Tibial nerve (tissue), 4 donors: ENCODE measurements at regions not wholly inside any gene's neighbourhood (a gene's known extent, or its start where the extent isn't known, plus 50 kb on each side); places are given as distances from the start of the nearest gene placed in this dataset.

Source experiments
- DNase-seq, 2 donors: peaks; one replicate each; pipeline ENCODE4 v3.0.0-alpha.2; 2019; ENCODE audit warnings: low spot score in 2 of 2
- H3K27ac ChIP-seq, 4 donors: fragments of 200-600 bp; sonication (generic) in 3 of 4; one replicate each; pipeline ENCODE4 v1.5.1; 2017 to 2019; ENCODE audit warnings: mild to moderate bottlenecking in 1 of 4
- H3K27me3 ChIP-seq, 2 donors: fragments of 200-600 bp; sonication (generic) in 1 of 2; one replicate each; pipeline versions ENCODE4 v1.5.1 to v1.6.0; 2017 to 2019
- H3K36me3 ChIP-seq, 3 donors: fragments of 200-600 bp; sonication (generic); one replicate each; pipeline ENCODE4 v1.5.1; 2018 to 2019
- H3K4me1 ChIP-seq, 4 donors: fragments of 200-600 bp; sonication (generic) in 3 of 4; one replicate each; pipeline ENCODE4 v1.5.1; 2017 to 2019
- H3K4me3 ChIP-seq, 4 donors: fragments of 200-600 bp; sonication (generic) in 3 of 4; one replicate each; pipeline ENCODE4 v1.5.1; 2017 to 2019; ENCODE audit warnings: mild to moderate bottlenecking in 1 of 4, moderate library complexity in 1 of 4
- H3K9me3 ChIP-seq, 4 donors: fragments of 200-600 bp; sonication (generic) in 3 of 4; one replicate each; pipeline ENCODE4 v1.5.1; 2017 to 2019
- CTCF ChIP-seq, 5 experiments: fragments of 200-600 bp in 3 of 5; fragments of 450-650 bp in 2 of 5; sonication (generic) in 3 of 5; IDR thresholded peaks; one replicate each; pipeline ENCODE4 v1.5.1; 2016 to 2019; ENCODE audit warnings: antibody characterized with exemption in 5 of 5, mild to moderate bottlenecking in 3 of 5, moderate library complexity in 2 of 5
- EP300 ChIP-seq, 2 donors: sonication (generic); formaldehyde crosslinking; IDR thresholded peaks; one replicate each; pipeline ENCODE4 v1.6.1; 2017; ENCODE audit warnings: antibody characterized with exemption in 2 of 2, mild to moderate bottlenecking in 1 of 2
- POLR2A ChIP-seq, 2 donors: fragments of 450-650 bp; IDR thresholded peaks; one replicate each; pipeline ENCODE4 v1.6.1; 2017; ENCODE audit warnings: antibody characterized with exemption in 2 of 2, mild to moderate bottlenecking in 2 of 2, moderate library complexity in 2 of 2
- WGBS, 2 donors: methylation state at CpG; one replicate each; pipeline ENCODE4 v1.1.5; 2018; 5-methylcytosine and 5-hydroxymethylcytosine counted together

GRCh38 chr9:7688626-7689025 is 111.0 kb downstream of the DMAC1 start:
- TF ChIP-seq EP300 (IDR thresholded peaks at IDR 0.05) (no peak), CTCF (IDR thresholded peaks at IDR 0.05) (no peak), POLR2A (IDR thresholded peaks at IDR 0.05) (no peak)
- WGBS, 2 donors = 42 to 67% methylated on average over 1 of the region's 1 CpG
- no peaks in the 10 kb centered on the region for H3K27me3 ChIP-seq
- H3K36me3 ChIP-seq = no peaks in the 10 kb centered on the region
- no peaks in the 10 kb centered on the region for H3K4me1 ChIP-seq
- DNase-seq = no peak
- no peaks in the 10 kb centered on the region for H3K9me3 ChIP-seq
- no peak overlapping the region for H3K27ac ChIP-seq
- no peak overlapping the region for H3K4me3 ChIP-seq

- no peak for DNase-seq
- Histone ChIP-seq H3K4me3 (no peak overlapping the region), H3K27ac (no peak overlapping the region), H3K36me3 (no peaks in the 10 kb centered on the region), H3K9me3 (no peaks in the 10 kb centered on the region), H3K4me1 (peaks cover 0 to 11% (median 0%) of the 10 kb centered on the region in 4 donors), H3K27me3 (no peaks in the 10 kb centered on the region)
- WGBS, 2 donors = 9 to 20% methylated on average over 4 of the region's 4 CpGs
- TF ChIP-seq POLR2A (IDR thresholded peaks at IDR 0.05) = no peak
- no peak for TF ChIP-seq EP300 (IDR thresholded peaks at IDR 0.05)
- no peak for TF ChIP-seq CTCF (IDR thresholded peaks at IDR 0.05)
Observed at GRCh38 chr9:7676609-7677156, 122.9 kb downstream of the DMAC1 start.

GRCh38 chr9:7671847-7672246 is 127.7 kb downstream of the DMAC1 start:
- WGBS, 2 donors = 73 to 76% methylated on average over 2 of the region's 2 CpGs
- no peaks in the 10 kb centered on the region for H3K27me3 ChIP-seq
- no peak for DNase-seq
- H3K4me3 ChIP-seq = no peak overlapping the region
- no peak for TF ChIP-seq CTCF (IDR thresholded peaks at IDR 0.05)
- no peak for TF ChIP-seq EP300 (IDR thresholded peaks at IDR 0.05)
- TF ChIP-seq POLR2A (IDR thresholded peaks at IDR 0.05) = no peak
- H3K36me3 ChIP-seq = no peaks in the 10 kb centered on the region
- peaks cover 0 to 5% (median 0%) of the 10 kb centered on the region in 4 donors for H3K4me1 ChIP-seq
- no peak overlapping the region for H3K27ac ChIP-seq
- H3K9me3 ChIP-seq = no peaks in the 10 kb centered on the region

GRCh38 chr9:7668541-7668940 is 131.0 kb downstream of the DMAC1 start:
- WGBS, 2 donors = 50 to 58% methylated on average over 1 of the region's 1 CpG
- TF ChIP-seq CTCF (IDR thresholded peaks at IDR 0.05) (no peak), POLR2A (IDR thresholded peaks at IDR 0.05) (no peak), EP300 (IDR thresholded peaks at IDR 0.05) (no peak)
- no peak overlapping the region for H3K4me3 ChIP-seq
- no peak overlapping the region for H3K27ac ChIP-seq
- no peak for DNase-seq
- H3K27me3 ChIP-seq = no peaks in the 10 kb centered on the region
- no peaks in the 10 kb centered on the region for H3K4me1 ChIP-seq
- no peaks in the 10 kb centered on the region for H3K36me3 ChIP-seq
- H3K9me3 ChIP-seq = no peaks in the 10 kb centered on the region

GRCh38 chr9:7665874-7666273 is 133.7 kb downstream of the DMAC1 start:
- TF ChIP-seq POLR2A (IDR thresholded peaks at IDR 0.05) (no peak), CTCF (IDR thresholded peaks at IDR 0.05) (no peak), EP300 (IDR thresholded peaks at IDR 0.05) (no peak)
- whole genome bisulfite sequencing, 2 donors = 89% methylated on average over 3 of the region's 3 CpGs
- no peaks in the 10 kb centered on the region for H3K36me3 ChIP-seq
- no peak overlapping the region for H3K27ac ChIP-seq
- H3K9me3 ChIP-seq = no peaks in the 10 kb centered on the region
- no peak for DNase-seq
- H3K4me3 ChIP-seq = no peak overlapping the region
- no peaks in the 10 kb centered on the region for H3K27me3 ChIP-seq
- no peaks in the 10 kb centered on the region for H3K4me1 ChIP-seq
